ENCODE measurements at regions not wholly inside any gene's neighbourhood (a gene's known extent, or its start where the extent isn't known, plus 50 kb on each side); places are given as distances from the start of the nearest gene placed in this dataset.

DNA sequence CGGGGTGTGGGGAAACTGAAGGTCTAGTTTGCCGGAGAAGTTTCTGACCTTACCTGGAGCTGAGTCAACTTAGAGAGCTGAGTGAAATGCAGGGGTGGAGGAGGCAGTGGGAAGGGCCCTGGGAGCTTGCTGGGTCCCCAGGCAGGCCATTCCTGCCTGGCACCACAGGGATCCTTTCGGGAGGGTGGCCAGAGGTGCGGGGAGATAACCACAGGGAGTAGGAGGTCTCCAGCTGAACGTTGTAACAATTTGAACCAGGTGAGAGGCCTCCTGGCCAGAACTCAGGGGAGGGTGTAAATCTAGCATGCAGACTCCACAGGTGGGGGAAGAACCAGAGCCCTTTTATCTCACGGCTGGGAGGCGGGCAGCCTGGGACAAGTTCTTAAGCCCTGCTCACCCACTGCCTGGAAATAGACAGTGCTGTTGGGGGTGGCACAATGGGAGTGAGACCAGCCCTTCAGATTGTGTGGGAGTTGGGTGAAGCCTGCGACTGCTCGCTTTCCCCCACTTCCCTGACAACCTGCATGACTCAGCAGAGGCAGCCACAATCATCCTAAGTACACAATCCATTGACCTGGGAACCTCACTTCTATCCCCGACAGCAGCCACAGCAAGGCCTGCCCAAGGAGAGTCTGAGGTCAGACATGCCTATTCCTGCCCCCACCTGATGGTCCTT lies 247.4 kb downstream of the ADGRA3 start:
- Histone ChIP-seq H3K4me1 (no peaks in the 10 kb centered on the region), H3K9me3 (no peaks in the 10 kb centered on the region), H3K27me3 (ENCODE audit: low read depth) (no peaks in the 10 kb centered on the region), H3K36me3 (no peaks in the 10 kb centered on the region), H3K4me3 (no peak overlapping the region), H3K27ac (no peak overlapping the region)
- intact Hi-C loops (cut with DNase I), result no loop called here
- TF ChIP-seq CTCF (IDR thresholded peaks at IDR 0.05), result no peak
- no peak for DNase-seq
- ATAC-seq, result no peak

DNA sequence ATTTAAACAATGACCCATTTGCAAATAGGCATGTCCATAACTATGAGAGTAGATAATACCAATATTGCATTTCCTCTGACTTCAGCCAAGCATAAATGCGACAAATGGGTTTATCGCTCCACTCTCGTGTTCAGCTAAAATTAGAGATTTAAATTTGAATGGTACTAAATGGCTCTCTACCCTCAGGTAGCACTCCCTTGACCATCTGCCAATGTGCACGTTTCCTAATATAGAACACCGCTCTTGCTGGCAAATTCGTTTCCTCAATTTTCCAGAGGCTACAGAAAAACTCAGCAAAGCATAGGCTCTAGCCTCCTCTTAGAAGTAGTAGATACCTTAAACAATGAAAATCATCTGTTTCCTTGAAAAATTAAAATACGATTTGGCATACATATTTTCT lies 251.6 kb downstream of the ADGRA3 start:
- no peak for TF ChIP-seq CTCF (IDR thresholded peaks at IDR 0.05)
- DNase-seq, result no peak
- no peak overlapping the region for H3K27ac ChIP-seq
- no peaks in the 10 kb centered on the region for H3K4me1 ChIP-seq
- no peak for ATAC-seq
- H3K4me3 ChIP-seq, result no peak overlapping the region
- H3K27me3 ChIP-seq (ENCODE audit: low read depth), result no peaks in the 10 kb centered on the region
- H3K36me3 ChIP-seq, result no peaks in the 10 kb centered on the region
- H3K9me3 ChIP-seq, result no peaks in the 10 kb centered on the region
- intact Hi-C loops (cut with DNase I), result no loop called here

- intact Hi-C loops (cut with DNase I), result no loop called here
- H3K4me1 ChIP-seq, result no peaks in the 10 kb centered on the region
Observed at GRCh38 chr4:22253431-22253830, 262.4 kb downstream of the ADGRA3 start.

DNA sequence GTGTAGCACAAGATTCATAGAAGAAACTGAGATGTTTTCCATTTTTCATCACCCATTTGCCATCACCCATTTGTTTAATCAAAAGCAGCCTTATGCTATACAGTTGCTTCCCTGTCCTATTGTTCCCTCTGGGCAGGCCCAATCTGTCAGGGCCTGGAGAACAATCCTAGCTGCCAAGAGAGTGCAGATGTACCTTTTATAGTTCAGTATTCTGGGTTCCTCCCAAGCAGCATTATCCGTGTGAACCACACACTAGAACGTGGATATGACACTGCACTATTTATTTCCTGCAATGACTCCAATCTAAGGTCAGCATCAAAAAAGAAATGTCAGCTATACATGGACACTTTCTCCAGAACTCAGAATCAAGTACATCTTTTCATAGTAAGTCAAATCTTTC lies 269.0 kb downstream of the ADGRA3 start:
- H3K27ac ChIP-seq, result no peak overlapping the region
- DNase-seq, result no peak
- H3K27me3 ChIP-seq (ENCODE audit: low read depth), result no peaks in the 10 kb centered on the region
- no peak for ATAC-seq
- no peaks in the 10 kb centered on the region for H3K36me3 ChIP-seq
- H3K4me1 ChIP-seq, result no peaks in the 10 kb centered on the region
- no peak for TF ChIP-seq CTCF (IDR thresholded peaks at IDR 0.05)
- intact Hi-C loops (cut with DNase I), result no loop called here
- H3K9me3 ChIP-seq, result no peaks in the 10 kb centered on the region
- no peak overlapping the region for H3K4me3 ChIP-seq

More at GRCh38 chr4:22253431-22253830, 262.4 kb downstream of the ADGRA3 start:
- Histone ChIP-seq H3K36me3 (no peaks in the 10 kb centered on the region), H3K27ac (no peak overlapping the region), H3K4me3 (no peak overlapping the region), H3K9me3 (no peaks in the 10 kb centered on the region), H3K27me3 (ENCODE audit: low read depth) (no peaks in the 10 kb centered on the region)
- ATAC-seq, result no peak
- DNase-seq, result no peak
- TF ChIP-seq CTCF (IDR thresholded peaks at IDR 0.05), result no peak

DNA sequence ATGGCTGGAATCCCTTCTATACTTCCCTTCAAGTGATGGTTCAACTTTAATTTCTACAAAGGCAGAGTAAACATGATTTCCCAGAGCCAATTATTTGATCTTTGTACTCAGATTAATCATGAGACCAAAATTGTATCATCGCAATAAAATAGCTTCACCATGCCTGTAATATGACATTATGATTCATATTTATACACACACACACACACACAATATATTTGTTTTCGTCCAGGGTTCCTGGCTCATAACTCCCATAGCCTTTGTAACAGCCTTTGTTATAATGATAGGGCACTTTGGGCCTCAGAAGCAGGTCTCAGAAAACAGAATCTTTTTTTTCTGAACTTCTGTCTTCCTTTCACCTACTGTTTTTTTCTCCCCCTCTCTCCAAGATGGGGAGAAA lies 270.6 kb downstream of the ADGRA3 start:
- no peak overlapping the region for H3K4me3 ChIP-seq
- no peaks in the 10 kb centered on the region for H3K36me3 ChIP-seq
- DNase-seq, result no peak
- intact Hi-C loops (cut with DNase I), result no loop called here
- no peak for TF ChIP-seq CTCF (IDR thresholded peaks at IDR 0.05)
- H3K9me3 ChIP-seq, result no peaks in the 10 kb centered on the region
- no peaks in the 10 kb centered on the region for H3K27me3 ChIP-seq (ENCODE audit: low read depth)
- no peaks in the 10 kb centered on the region for H3K4me1 ChIP-seq
- no peak overlapping the region for H3K27ac ChIP-seq
- no peak for ATAC-seq
